Natural killer cell treated with Interleukin-12 subunit alpha and Interleukin-12 subunit beta and Interleukin-15 and Interleukin-18, amount 100 ng/mL, for 72 hours (primary cell): ENCODE measurements at regions not wholly inside any gene's neighbourhood (a gene's known extent, or its start where the extent isn't known, plus 50 kb on each side); places are given as distances from the start of the nearest gene placed in this dataset.

Experiments
- ATAC-seq, 2 donors: fragments of 150-1000 bp; cut with Tn5 transposase in 1 of 2; sonication (Bioruptor Pico), chemical (Tn5 transposase) in 1 of 2; 2 replicates each; pipeline ENCODE4 v1.10.0; 2021
- DNase-seq: peaks from one replicate; pipeline ENCODE4 v3.0.0; 2022; ENCODE audit warnings: low spot score
- H3K27ac Mint-ChIP-seq, 2 donors: 1 replicate in 1 of 2; 2 replicates in 1 of 2; pipeline ENCODE4 v1.8.0; 2022; ENCODE audit warnings: mixed read lengths in 2 of 2, mild to moderate bottlenecking in 1 of 2, moderate library complexity in 1 of 2
- H3K27me3 Mint-ChIP-seq, 2 donors: 1 replicate in 1 of 2; 2 replicates in 1 of 2; pipeline ENCODE4 v1.8.0; 2022; ENCODE audit warnings: mixed read lengths in 2 of 2
- H3K36me3 Mint-ChIP-seq: one replicate; pipeline ENCODE4 v1.8.0; 2022; ENCODE audit warnings: mixed read lengths
- H3K4me1 Mint-ChIP-seq, 2 donors: 1 replicate in 1 of 2; 2 replicates in 1 of 2; pipeline ENCODE4 v1.8.0; 2022; ENCODE audit warnings: low read depth in 2 of 2, mixed read lengths in 2 of 2, mild to moderate bottlenecking in 1 of 2
- H3K4me3 Mint-ChIP-seq: one replicate; pipeline ENCODE4 v1.8.0; 2022; ENCODE audit warnings: mixed read lengths
- H3K9me3 Mint-ChIP-seq: 2 replicates; pipeline ENCODE4 v1.8.0; 2022; ENCODE audit warnings: mixed read lengths

DNA sequence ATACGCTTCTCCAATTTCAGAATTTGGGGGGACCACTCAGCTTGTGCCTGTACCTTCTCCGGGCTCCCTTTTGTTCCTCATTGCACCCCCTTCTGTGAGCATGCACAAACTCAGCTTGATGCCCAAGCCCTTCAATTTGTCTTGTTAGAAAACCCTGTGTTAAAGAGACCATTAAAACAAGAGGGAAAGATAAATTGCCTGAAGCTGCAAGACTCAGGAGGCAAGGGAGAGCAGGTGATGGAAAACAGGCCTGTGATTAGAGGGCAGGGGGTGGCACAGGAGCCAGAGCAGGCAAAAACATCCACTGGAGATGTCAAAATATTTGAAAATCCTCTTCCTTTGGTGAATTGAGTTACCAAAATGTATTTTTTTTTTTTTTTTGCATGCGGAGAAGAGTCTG, 121.7 kb downstream of the MIAT start:
- H3K4me1 Mint-ChIP-seq = no peaks in the 10 kb centered on the region
- no peak overlapping the region for H3K27ac Mint-ChIP-seq
- no peaks in the 10 kb centered on the region for H3K27me3 Mint-ChIP-seq
- H3K9me3 Mint-ChIP-seq = no peaks in the 10 kb centered on the region
- H3K36me3 Mint-ChIP-seq = peaks cover 26% of the 10 kb centered on the region
- DNase-seq = no peak
- no peak for ATAC-seq
- no peak overlapping the region for H3K4me3 Mint-ChIP-seq

DNA sequence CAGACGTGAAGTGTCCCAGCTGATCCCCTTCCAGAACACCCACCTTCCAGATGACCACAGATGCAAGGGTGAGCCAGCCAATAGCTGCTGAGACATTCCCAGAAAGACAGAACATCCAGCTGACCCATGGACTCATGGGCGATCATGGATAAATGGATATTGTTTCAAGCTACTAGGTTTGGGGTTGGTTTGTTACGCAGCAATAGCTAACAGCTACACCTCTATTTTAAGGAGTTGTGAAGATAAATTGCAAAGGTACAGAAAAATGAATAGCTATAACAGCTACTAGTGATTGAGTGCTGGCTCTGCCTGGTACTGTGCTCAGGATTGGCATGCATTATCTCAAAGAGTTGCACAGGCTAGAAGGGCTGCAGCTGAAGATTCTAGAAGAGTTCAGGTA, 122.5 kb downstream of the MIAT start:
- ATAC-seq = no peak
- Mint-ChIP-seq H3K27ac (no peak overlapping the region), H3K4me1 (peaks cover 0 to 4% of the 10 kb centered on the region in 2 donors), H3K27me3 (no peaks in the 10 kb centered on the region), H3K36me3 (peaks cover 20% of the 10 kb centered on the region), H3K4me3 (no peak overlapping the region), H3K9me3 (no peaks in the 10 kb centered on the region)
- no peak for DNase-seq

DNA sequence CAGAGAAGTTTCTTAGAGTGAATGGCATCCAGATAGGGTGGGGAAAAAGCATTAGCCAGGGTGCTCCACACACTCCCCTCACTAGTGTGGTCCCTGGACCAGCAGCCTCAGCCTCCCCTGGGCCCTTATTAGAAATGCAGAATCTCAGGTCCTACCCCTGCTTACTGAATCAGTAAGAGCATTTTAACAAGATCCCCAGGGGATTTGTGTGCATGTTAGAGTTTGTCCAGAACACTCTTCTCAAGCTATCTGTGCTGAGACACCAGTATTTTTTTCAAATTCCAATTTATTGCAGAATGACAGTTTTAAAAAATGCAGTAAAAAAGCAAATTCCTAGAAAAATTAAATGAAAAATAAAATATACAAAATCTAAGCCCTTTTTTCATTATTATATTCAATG, 123.1 kb downstream of the MIAT start:
- Mint-ChIP-seq H3K4me3 (no peak overlapping the region), H3K27me3 (no peaks in the 10 kb centered on the region), H3K36me3 (peaks cover 16% of the 10 kb centered on the region), H3K9me3 (no peaks in the 10 kb centered on the region), H3K4me1 (peaks cover 2 to 8% of the 10 kb centered on the region in 2 donors), H3K27ac (no peak overlapping the region)
- ATAC-seq (no peak), DNase-seq (no peak)

DNA sequence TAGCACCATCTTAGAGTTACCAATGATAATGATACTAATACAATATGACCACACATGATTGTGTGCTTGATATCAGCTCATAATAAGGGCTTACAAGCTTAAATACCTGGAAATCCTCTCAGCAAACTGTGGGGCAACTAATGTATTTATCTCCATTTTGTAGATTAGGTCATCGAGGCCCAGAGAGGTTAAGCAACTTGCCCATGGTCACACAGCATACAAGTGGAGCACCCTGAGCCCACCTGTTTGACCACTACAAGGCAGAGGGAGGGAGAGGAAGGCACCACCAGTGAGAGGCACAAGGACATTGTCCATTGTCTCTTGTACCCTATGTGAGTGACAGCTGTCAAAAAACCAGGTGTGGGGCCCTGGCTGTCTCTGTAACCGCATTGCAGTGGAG, 123.7 kb downstream of the MIAT start:
- ATAC-seq = no peak
- Mint-ChIP-seq H3K27ac (no peak overlapping the region), H3K4me1 (peaks cover 6 to 12% of the 10 kb centered on the region in 2 donors), H3K27me3 (no peaks in the 10 kb centered on the region), H3K4me3 (no peak overlapping the region), H3K9me3 (no peaks in the 10 kb centered on the region), H3K36me3 (peaks cover 12% of the 10 kb centered on the region)
- no peak for DNase-seq

DNA sequence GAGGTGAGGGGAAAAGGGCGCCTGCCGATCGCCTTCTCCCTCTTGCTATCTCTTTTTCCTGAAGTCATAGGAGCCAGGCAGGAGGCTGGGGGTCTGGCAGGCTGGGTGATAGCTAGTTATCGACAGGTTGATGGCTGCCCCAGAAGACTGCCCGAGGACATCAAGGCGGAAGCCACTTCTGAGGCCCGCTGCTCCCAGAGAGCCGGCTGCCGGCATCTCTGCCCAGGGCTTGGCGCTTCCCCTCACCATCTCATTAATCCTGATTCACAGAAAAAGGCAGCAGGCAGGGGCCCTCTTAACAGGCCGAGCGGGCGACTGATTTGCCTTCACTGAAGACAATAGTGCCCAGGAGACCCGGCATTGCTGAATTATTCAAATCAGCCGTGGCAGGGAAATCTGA, 124.2 kb downstream of the MIAT start:
- DNase-seq (no peak), ATAC-seq (no peak)
- H3K27ac Mint-ChIP-seq = no peak overlapping the region
- H3K27me3 Mint-ChIP-seq = no peaks in the 10 kb centered on the region
- no peak overlapping the region for H3K4me3 Mint-ChIP-seq
- peaks cover 10% of the 10 kb centered on the region for H3K36me3 Mint-ChIP-seq
- H3K4me1 Mint-ChIP-seq = peaks cover 9 to 12% of the 10 kb centered on the region in 2 donors
- H3K9me3 Mint-ChIP-seq = no peaks in the 10 kb centered on the region

DNA sequence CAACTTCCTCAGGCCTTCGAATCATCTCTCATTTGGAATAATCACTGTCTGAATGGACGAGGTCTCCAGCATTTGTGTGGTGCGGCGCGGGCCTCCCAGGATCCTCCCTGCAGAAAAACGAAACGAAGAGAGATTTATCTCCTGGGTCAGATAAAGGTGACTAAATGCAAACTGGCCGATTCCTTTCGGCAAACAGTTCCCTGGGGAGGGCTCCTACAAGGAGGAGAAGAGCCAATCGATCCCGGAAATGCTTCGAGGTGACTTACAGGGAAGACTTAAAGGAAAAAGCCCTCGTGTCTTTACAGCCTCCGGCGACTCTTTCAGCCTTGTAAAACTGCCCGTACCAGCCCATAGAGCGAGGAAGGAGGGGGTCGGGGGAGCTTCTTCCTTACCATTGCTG, 126.5 kb downstream of the MIAT start:
- ATAC-seq = no peak
- Mint-ChIP-seq H3K4me1 (peaks cover 12 to 13% of the 10 kb centered on the region in 2 donors), H3K4me3 (no peak overlapping the region), H3K9me3 (no peaks in the 10 kb centered on the region), H3K36me3 (no peaks in the 10 kb centered on the region), H3K27me3 (no peaks in the 10 kb centered on the region), H3K27ac (no peak overlapping the region)
- no peak for DNase-seq

DNA sequence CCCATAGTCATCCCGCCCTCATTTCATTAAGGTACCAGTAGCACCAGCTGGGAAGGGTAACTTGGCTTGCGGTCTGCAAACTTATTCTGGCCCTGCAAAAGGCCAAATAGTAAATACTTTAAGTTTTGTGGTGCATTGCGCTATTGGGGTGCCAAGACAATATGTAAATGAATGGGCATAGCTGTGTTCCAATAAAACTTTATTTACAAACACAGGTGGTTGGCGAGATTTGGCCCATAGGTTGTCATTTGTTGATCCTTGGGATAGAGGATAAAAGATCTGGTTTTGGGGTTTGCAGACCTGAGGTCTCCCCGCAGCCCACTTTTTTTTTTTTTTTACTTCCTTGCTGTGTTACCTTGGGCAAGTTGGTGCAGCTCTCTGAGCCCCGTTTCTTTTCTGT, 127.4 kb downstream of the MIAT start:
- H3K27ac Mint-ChIP-seq = no peak overlapping the region
- ATAC-seq (no peak), DNase-seq (no peak)
- H3K4me3 Mint-ChIP-seq = no peak overlapping the region
- H3K9me3 Mint-ChIP-seq = no peaks in the 10 kb centered on the region
- H3K27me3 Mint-ChIP-seq = no peaks in the 10 kb centered on the region
- peaks cover 12 to 13% of the 10 kb centered on the region in 2 donors for H3K4me1 Mint-ChIP-seq
- H3K36me3 Mint-ChIP-seq = no peaks in the 10 kb centered on the region

DNA sequence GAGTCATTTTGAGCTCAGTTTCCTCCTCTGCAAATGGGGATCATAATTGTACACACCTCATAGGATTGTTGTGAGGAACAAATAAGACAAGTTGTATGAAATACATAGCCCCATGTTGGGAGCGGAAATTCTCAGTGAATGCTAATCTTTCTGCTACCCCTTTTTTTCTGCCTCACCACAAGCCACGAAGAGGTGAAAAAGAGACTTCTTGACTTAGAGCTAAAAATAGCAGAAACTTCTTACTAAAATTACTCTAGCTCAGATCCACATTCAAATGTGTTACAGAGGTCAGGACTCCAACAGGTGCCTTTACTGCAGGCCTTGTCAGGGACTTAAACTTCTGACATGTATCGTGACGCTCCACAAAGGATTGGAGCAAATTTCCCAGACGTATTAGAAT, 128.5 kb downstream of the MIAT start:
- peak overlapping the region in 1 of 2 donors; percentile 54 for H3K27ac Mint-ChIP-seq
- H3K9me3 Mint-ChIP-seq = no peaks in the 10 kb centered on the region
- DNase-seq (no peak), ATAC-seq (no peak)
- H3K36me3 Mint-ChIP-seq = peaks cover 3% of the 10 kb centered on the region
- peaks cover 12 to 13% of the 10 kb centered on the region in 2 donors for H3K4me1 Mint-ChIP-seq
- H3K27me3 Mint-ChIP-seq = no peaks in the 10 kb centered on the region
- H3K4me3 Mint-ChIP-seq = no peak overlapping the region

DNA sequence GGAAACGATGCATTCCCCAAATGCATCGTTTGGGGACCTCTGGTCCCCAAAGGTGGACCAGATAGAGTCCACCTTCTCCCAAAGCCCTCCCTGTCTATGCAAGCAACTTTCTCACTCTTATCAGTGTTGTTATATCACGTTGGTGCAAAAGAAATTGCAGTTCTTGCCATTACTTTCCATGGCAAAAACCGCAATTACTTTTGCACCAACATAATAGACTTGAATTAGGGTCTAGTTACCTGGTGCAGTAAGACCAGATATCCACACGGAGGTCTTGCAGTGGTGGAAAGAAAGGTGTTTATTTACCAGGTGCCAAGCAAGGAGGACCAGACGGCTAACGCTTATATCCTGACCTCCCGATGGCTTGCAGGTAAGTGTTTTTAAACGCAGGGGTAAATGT, 129.0 kb downstream of the MIAT start:
- peaks cover 6% of the 10 kb centered on the region for H3K36me3 Mint-ChIP-seq
- H3K4me3 Mint-ChIP-seq = no peak overlapping the region
- ATAC-seq = no peak
- H3K27me3 Mint-ChIP-seq = no peaks in the 10 kb centered on the region
- peak overlapping the region in 1 of 2 donors; percentile 54 for H3K27ac Mint-ChIP-seq
- peaks cover 12 to 13% of the 10 kb centered on the region in 2 donors for H3K4me1 Mint-ChIP-seq
- H3K9me3 Mint-ChIP-seq = no peaks in the 10 kb centered on the region
- no peak for DNase-seq

DNA sequence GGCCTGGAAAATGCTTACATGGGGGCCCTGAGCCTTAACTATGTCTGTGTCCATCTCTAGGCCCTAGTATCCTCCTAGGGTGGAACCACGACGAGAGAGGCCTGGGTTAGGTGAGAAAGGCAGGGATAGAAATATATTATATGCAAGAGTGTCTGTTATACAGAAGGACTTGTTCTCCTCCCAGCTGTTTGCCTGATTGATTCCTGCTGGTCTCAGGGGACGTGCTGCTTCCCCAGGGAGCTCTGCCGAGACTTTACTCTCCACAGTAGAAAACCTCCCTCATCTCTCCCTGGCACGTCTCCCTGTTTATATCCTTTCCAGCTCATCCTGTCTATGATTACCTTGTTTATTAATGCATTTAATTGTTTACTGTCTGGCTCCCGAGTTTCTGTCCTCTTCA, 132.6 kb downstream of the MIAT start:
- H3K27me3 Mint-ChIP-seq = no peaks in the 10 kb centered on the region
- H3K4me3 Mint-ChIP-seq = no peak overlapping the region
- H3K36me3 Mint-ChIP-seq = peaks cover 12% of the 10 kb centered on the region
- H3K4me1 Mint-ChIP-seq = peaks cover 8 to 19% of the 10 kb centered on the region in 2 donors
- ATAC-seq = no peak
- H3K9me3 Mint-ChIP-seq = no peaks in the 10 kb centered on the region
- no peak for DNase-seq
- no peak overlapping the region for H3K27ac Mint-ChIP-seq

DNA sequence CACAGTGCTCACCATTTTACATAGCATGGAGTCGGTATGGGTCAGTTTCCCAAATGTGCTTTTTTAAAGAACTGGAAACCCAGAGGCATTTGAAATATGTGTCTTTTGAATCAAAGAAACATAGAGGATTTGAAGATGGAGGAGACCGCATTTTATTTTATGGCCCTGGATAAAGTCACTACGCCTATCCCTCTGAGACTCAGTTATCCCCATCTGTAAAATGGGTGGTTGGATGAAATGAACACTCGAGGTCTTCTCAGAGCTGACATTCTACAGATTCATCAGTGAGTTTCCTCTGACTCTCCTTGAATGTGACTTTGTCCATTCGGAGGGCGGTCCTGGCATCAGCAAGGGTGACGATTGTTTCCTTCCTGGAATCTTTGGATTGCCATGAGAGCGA, 135.1 kb downstream of the MIAT start:
- H3K4me3 Mint-ChIP-seq = no peak overlapping the region
- ATAC-seq = no peak

DNA sequence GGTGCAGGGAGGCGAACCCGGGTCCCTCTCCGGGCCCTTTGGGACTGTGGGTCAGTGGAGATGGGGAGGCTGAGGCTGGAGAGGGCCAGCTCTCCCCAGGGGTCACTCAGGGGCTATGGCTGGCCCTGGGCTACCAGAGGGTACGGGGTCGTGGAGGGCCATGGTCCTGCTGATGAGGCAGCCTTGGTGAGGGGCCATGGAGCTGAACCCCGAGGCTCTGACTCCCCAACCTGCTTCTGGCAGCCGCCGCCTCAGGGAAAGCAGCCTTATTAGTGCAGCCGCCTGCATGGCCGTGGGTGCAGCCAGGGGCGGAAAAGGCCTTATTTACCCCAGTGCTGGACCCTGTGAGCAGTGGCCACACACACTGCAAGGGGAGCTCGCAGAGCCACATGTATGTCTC, 139.4 kb downstream of the MIAT start:
- Mint-ChIP-seq H3K9me3 (no peaks in the 10 kb centered on the region), H3K27me3 (no peaks in the 10 kb centered on the region), H3K36me3 (peaks cover 6% of the 10 kb centered on the region), H3K4me1 (peaks cover 0 to 8% of the 10 kb centered on the region in 2 donors), H3K27ac (no peak overlapping the region), H3K4me3 (no peak overlapping the region)
- DNase-seq (no peak), ATAC-seq (no peak)

More for the DNA sequence above, 135.1 kb downstream of the MIAT start:
- peaks cover 0 to 5% of the 10 kb centered on the region in 2 donors for H3K4me1 Mint-ChIP-seq
- H3K27me3 Mint-ChIP-seq = no peaks in the 10 kb centered on the region
- no peak overlapping the region for H3K27ac Mint-ChIP-seq
- no peak for DNase-seq
- H3K36me3 Mint-ChIP-seq = peaks cover 12% of the 10 kb centered on the region
- no peaks in the 10 kb centered on the region for H3K9me3 Mint-ChIP-seq

DNA sequence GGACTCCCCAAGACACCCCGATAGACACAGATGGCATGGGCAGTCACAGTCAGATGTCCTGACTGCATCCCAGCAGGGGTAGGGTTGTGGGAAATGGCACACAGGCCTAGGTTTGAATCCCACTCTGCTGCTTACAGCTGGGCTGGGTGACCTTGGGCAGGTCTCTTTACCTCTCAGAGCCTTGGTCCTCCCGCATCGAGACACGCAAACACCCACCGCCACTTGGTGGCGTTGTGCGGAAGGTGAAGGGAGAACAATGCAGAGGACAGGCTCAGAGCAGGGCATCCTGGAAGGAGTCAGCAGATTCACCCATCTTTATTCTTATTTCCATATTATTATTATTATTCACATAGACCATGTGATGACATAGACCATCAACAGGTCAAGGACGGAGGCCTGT, 140.5 kb downstream of the MIAT start:
- ATAC-seq (no peak), DNase-seq (no peak)
- H3K27me3 Mint-ChIP-seq = no peaks in the 10 kb centered on the region
- no peaks in the 10 kb centered on the region for H3K9me3 Mint-ChIP-seq
- H3K4me1 Mint-ChIP-seq = peaks cover 0 to 8% of the 10 kb centered on the region in 2 donors
- no peak overlapping the region for H3K27ac Mint-ChIP-seq
- no peak overlapping the region for H3K4me3 Mint-ChIP-seq
- H3K36me3 Mint-ChIP-seq = peaks cover 6% of the 10 kb centered on the region

DNA sequence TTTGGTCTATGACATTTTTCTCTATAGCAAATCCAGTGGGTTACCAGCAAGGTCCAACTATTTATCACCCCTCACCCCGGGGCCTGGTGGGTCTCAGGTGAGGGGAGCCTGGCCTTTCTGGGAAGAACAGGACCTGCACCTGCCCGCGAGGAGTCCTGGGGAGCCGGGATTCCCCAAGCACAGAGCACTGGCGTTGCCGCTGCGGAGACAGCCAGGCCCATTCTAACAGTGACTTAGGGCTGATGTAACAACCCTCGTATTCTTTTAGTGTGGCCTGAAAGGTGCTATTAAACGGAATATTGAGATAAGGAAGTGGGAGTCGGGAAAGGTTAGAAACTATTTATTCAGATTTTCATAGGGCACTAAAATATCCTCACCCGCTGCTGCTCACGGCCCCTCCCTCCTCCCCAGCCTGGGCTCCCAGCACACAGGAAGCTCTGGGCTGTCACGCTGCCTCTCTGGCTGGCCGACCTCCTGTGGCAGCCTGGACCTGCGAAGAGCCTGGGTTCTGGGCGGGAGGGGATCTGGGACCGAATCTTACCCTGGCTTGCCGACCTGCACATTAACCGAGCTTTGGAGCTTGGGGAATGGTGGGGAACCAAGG, 141.2 kb downstream of the MIAT start:
- no peak overlapping the region for H3K27ac Mint-ChIP-seq
- DNase-seq = no peak
- no peaks in the 10 kb centered on the region for H3K27me3 Mint-ChIP-seq
- no peak for ATAC-seq
- H3K36me3 Mint-ChIP-seq = peaks cover 3% of the 10 kb centered on the region
- H3K9me3 Mint-ChIP-seq = no peaks in the 10 kb centered on the region
- peaks cover 0 to 6% of the 10 kb centered on the region in 2 donors for H3K4me1 Mint-ChIP-seq
- no peak overlapping the region for H3K4me3 Mint-ChIP-seq

DNA sequence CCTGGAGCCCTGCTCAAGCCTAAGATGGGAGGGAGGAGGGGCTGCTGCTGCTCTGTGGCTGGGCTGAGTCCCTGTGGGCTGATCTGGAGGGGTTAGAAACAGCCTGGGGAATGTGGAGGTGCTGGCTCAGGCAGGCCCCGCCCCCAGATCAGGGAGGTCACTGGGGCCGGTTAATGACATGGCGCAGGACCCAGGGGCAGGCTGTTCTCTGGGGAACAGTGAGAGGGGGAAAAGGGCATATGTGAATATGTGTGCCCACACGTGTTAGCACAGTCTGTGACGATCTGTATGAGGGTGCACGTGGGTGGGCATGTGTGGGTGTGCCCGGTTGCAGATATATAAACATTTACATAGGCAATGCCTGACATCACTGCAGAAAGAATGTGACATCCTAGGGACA, 143.5 kb downstream of the MIAT start:
- H3K27me3 Mint-ChIP-seq = no peaks in the 10 kb centered on the region
- no peaks in the 10 kb centered on the region for H3K9me3 Mint-ChIP-seq
- no peak overlapping the region for H3K4me3 Mint-ChIP-seq
- ATAC-seq (peak in 1 of 2 donors; percentile 15), DNase-seq (no peak)
- H3K36me3 Mint-ChIP-seq = no peaks in the 10 kb centered on the region
- H3K4me1 Mint-ChIP-seq = peaks cover 0 to 2% of the 10 kb centered on the region in 2 donors
- no peak overlapping the region for H3K27ac Mint-ChIP-seq
